Pancreas (tissue), 10 donors: ENCODE measurements at regions not wholly inside any gene's neighbourhood (a gene's known extent, or its start where the extent isn't known, plus 50 kb on each side); places are given as distances from the start of the nearest gene placed in this dataset.

Source experiments
- ATAC-seq, 4 donors: fragments of 200-7000 bp; cut with Tn5 transposase; one replicate each; pipeline versions ENCODE4 v1.8.0 to v1.9.1; 2020; ENCODE audit warnings: mild to moderate bottlenecking in 4 of 4, moderate library complexity in 4 of 4
- DNase-seq, 6 donors: peaks; one replicate each; pipeline ENCODE4 v3.0.0-alpha.2; 2020
- FAIRE-seq: peaks from 2 replicates; lab custom pipeline; 2012; peaks lifted over from hg19 to GRCh38; lab: Jason Lieb, UNC
- H3K27ac ChIP-seq, 4 donors: fragments of 200-600 bp; sonication (generic); 1 replicate in 3 of 4; 2 replicates in 1 of 4; pipeline versions ENCODE4 v1.5.0 to v1.8.0; 2020
- H3K27me3 ChIP-seq, 4 donors: fragments of 200-600 bp; one replicate each; pipeline ENCODE4 v1.8.0; 2021
- H3K36me3 ChIP-seq, 3 donors: fragments of 200-600 bp; sonication (generic) in 1 of 3; one replicate each; pipeline versions ENCODE4 v1.5.0 to v1.8.0; 2020 to 2021
- H3K4me1 ChIP-seq, 3 donors: fragments of 200-600 bp; one replicate each; pipeline ENCODE4 v1.8.0; 2021
- H3K4me3 ChIP-seq, 4 donors: fragments of 200-600 bp; sonication (generic) in 2 of 4; one replicate each; pipeline versions ENCODE4 v1.5.0 to v1.8.0; 2020 to 2021
- H3K9me3 ChIP-seq, 4 donors: fragments of 200-600 bp; one replicate each; pipeline ENCODE4 v1.8.0; 2021
- WGBS, 2 donors: extraction: QIAGEN DNeasy Blood & Tissue Kit; methylation state at CpG; one replicate each; pipeline ENCODE4 v1.1.7; 2013; 5-methylcytosine and 5-hydroxymethylcytosine counted together
- intact Hi-C, 3 donors: fragments of 100-400 bp; cut with DNase I; formaldehyde crosslinking; loops; one replicate each; pipeline versions ENCODE4 v1.11.1 to v1.14.2; 2022
- TF ChIP-seq, protein P1 (sequence below), 4 donors: fragments of 200-600 bp; sonication (generic) in 3 of 4; IDR thresholded peaks; one replicate each; pipeline versions ENCODE4 v1.5.0 to v1.8.0; 2021; ENCODE audit warnings: antibody characterized with exemption in 4 of 4
- donor health status: healthy with polysubstance abuse.
- donor health status: DM: no; HTN: no; CAD: no; lungs with moderate emphysema.
- donor health status: DM: no; HTN: no; CAD: no.
- donor health status: control.
- donor health status: control.
- donor health status: Bipolar disorder and iron deficiency.
- donor health status: DM: yes; HTN: yes; CAD: no.
- donor health status: DM: no; HTN: no; CAD: no.
- donor health status: DM: no; HTN: no; CAD: no.
- donor health status: DM: yes; HTN: yes; CAD: no.

DNA sequence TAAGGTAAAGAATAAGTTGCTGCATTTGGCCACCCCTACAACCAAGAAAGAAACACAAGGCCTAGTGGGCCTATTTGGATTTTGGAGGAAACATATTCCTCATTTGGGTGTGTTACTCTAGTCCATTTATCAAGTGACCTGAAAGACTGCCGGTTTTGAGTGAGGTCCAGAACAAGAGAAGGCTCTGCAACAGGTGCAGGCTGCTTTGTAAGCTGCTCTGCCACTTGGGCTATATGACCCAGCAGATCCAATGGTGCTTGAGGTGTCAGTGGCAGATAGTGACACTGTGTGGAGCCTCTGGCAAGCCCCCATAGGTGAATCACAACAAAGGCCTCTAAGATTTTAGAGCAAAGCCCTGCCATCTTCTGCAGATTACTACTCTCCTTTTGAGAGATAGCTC, 491.3 kb downstream of the TAFA4 start:
- FAIRE-seq (no peak), DNase-seq (no peak), ATAC-seq (no peak)
- Histone ChIP-seq H3K36me3 (no peaks in the 10 kb centered on the region), H3K9me3 (no peaks in the 10 kb centered on the region), H3K27ac (no peak overlapping the region), H3K4me1 (no peaks in the 10 kb centered on the region), H3K27me3 (no peaks in the 10 kb centered on the region), H3K4me3 (no peak overlapping the region)
- WGBS, 2 donors = 43 to 64% methylated on average over 1 of the region's 1 CpG
- TF ChIP-seq, protein P1, sequence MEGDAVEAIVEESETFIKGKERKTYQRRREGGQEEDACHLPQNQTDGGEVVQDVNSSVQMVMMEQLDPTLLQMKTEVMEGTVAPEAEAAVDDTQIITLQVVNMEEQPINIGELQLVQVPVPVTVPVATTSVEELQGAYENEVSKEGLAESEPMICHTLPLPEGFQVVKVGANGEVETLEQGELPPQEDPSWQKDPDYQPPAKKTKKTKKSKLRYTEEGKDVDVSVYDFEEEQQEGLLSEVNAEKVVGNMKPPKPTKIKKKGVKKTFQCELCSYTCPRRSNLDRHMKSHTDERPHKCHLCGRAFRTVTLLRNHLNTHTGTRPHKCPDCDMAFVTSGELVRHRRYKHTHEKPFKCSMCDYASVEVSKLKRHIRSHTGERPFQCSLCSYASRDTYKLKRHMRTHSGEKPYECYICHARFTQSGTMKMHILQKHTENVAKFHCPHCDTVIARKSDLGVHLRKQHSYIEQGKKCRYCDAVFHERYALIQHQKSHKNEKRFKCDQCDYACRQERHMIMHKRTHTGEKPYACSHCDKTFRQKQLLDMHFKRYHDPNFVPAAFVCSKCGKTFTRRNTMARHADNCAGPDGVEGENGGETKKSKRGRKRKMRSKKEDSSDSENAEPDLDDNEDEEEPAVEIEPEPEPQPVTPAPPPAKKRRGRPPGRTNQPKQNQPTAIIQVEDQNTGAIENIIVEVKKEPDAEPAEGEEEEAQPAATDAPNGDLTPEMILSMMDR (IDR thresholded peaks at IDR 0.05) = no peak
- intact Hi-C loops = no loop called here

DNA sequence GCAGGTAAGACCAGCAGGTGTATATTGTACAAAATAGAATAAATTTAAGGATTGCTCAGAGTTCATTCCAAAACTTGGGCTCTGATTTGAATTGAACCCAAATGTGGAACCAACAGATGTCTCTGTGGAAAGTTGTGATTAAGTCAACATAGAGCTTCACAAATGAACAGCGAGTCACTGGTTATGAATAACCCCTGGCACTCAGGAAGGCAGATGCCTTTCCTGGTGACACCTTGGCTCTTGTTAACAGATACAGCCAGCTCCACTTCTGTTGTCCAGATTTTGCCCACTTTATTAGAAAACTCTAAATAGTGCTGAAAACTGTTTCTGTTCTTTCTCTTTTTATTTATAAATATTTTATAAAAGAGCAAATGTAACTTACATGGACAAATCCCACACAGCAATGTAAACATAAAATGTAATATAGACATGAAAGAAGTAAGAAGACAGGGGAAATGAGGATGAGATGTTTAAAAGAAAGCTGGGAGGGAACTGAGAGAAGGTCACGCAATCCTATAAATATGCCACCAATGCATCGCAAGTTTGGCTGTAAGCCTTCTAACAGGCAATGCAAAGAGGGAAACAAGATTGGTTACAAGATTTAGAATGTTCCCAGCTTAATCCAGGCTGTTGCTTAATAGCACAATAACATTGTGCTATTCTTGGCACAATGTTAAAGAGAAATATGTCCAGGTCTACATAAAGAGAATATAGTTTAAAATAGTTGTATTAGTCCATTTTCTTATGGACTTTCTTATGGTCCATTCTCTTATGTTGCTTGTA, 495.5 kb downstream of the TAFA4 start:
- DNase-seq = no peak
- TF ChIP-seq, protein P1 (IDR thresholded peaks at IDR 0.05) = no peak

DNA sequence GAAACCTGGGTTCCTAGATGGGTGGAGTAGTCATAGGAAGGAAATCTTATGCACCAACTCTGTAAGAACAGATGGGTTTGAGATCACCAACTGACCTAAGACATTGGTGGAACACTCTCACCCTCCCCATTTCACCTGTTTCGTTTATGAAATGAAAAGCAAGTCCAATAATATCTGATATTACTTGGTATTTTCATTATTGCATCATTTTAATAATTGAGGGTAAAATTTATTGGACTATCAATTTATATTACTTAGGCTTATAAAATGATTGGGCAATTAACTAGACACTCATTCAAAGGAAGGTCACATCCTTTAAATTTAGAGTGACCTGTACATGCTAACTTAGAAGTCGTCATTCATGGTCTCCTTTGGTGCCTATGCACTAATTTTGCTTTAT, 503.9 kb downstream of the TAFA4 start:
- TF ChIP-seq, protein P1 (IDR thresholded peaks at IDR 0.05) = no peak
- H3K9me3 ChIP-seq = no peaks in the 10 kb centered on the region
- no peaks in the 10 kb centered on the region for H3K4me1 ChIP-seq
- WGBS, 2 donors = 39 to 48% methylated on average over 2 of the region's 2 CpGs
- no peak overlapping the region for H3K4me3 ChIP-seq
- no peak overlapping the region for H3K27ac ChIP-seq
- intact Hi-C loops = no loop called here
- no peak for ATAC-seq
- DNase-seq = no peak
- H3K27me3 ChIP-seq = peaks cover 0 to 8% (median 0%) of the 10 kb centered on the region in 4 donors
- no peak for FAIRE-seq
- H3K36me3 ChIP-seq = no peaks in the 10 kb centered on the region

More for the DNA sequence above, 495.5 kb downstream of the TAFA4 start:
- H3K4me3 ChIP-seq = no peak overlapping the region
- H3K36me3 ChIP-seq = no peaks in the 10 kb centered on the region
- H3K4me1 ChIP-seq = no peaks in the 10 kb centered on the region
- no peaks in the 10 kb centered on the region for H3K27me3 ChIP-seq
- intact Hi-C loops = no loop called here
- H3K9me3 ChIP-seq = no peaks in the 10 kb centered on the region
- ATAC-seq (no peak), FAIRE-seq (no peak)
- no peak overlapping the region for H3K27ac ChIP-seq
- WGBS, 2 donors = 84 to 87% methylated on average over 3 of the region's 3 CpGs

DNA sequence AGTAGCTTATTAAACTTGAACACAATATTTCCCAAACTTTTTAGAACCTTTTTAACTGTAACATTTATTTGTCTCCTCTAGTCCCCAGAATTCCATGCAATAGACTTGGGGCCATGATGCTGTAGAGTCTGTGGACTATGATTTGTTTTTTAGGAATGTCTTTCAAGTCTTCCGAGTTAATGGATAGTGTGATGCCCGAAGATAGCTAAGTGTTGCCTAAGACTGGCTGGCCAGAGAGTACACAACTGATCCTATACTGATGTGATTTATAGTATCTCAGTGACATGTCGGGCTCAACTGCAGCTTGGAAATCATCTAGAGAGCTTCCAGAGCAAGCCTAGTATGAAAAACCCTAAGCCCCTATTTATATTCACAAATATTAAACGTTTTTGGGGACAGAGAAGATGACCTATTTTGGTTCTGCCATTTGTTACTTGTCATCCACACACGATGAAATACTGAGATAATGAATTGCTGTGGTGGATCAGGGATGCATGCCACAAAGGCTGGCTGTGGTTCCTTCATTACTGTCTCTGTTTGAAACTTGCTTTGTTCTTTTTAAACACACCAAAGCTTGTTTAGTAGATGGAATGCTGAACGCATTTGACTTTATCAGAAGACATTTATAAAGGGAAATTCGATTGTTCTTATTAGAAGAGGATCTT, 507.4 kb downstream of the TAFA4 start:
- FAIRE-seq (no peak), ATAC-seq (no peak), DNase-seq (no peak)
- H3K36me3 ChIP-seq = no peaks in the 10 kb centered on the region
- peaks cover 0 to 8% (median 0%) of the 10 kb centered on the region in 4 donors for H3K27me3 ChIP-seq
- H3K4me1 ChIP-seq = no peaks in the 10 kb centered on the region
- H3K4me3 ChIP-seq = no peak overlapping the region
- TF ChIP-seq, protein P1 (IDR thresholded peaks at IDR 0.05) = no peak
- 31 to 43% methylated on average over 7 of the region's 7 CpGs for WGBS, 2 donors
- H3K9me3 ChIP-seq = no peaks in the 10 kb centered on the region
- intact Hi-C loops = no loop called here
- H3K27ac ChIP-seq = no peak overlapping the region

DNA sequence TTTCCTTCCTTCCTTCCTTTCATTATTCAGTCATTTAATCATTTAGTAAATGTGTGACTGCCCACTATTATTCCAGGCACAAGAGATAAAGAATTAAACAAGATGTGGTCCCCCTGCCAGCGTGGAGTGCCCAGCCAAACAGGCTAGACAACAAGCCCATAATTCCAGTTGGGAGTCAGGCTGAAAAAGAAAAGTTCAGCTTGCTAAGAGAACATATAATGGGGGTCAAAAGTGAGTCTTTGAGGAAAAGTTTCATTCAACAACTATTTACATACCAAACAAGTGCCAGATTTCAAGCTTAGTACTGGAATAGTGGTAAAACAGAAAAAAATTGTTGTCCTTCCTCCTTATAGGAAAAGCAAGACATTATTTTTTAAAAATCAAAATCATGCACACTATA, 523.7 kb downstream of the TAFA4 start:
- Histone ChIP-seq H3K27ac (no peak overlapping the region), H3K4me1 (no peaks in the 10 kb centered on the region), H3K36me3 (no peaks in the 10 kb centered on the region), H3K9me3 (no peaks in the 10 kb centered on the region), H3K4me3 (no peak overlapping the region), H3K27me3 (no peaks in the 10 kb centered on the region)
- ATAC-seq (no peak), DNase-seq (no peak), FAIRE-seq (no peak)
- 21 to 39% methylated on average over 1 of the region's 1 CpG for WGBS, 2 donors
- TF ChIP-seq, protein P1 (IDR thresholded peaks at IDR 0.05) = no peak
- intact Hi-C loops = no loop called here
